HCT116 (cell line): ENCODE measurements at regions not wholly inside any gene's neighbourhood (a gene's known extent, or its start where the extent isn't known, plus 50 kb on each side); places are given as distances from the start of the nearest gene placed in this dataset.

ENCODE experiments used
- ATAC-seq: fragments of 200-7000 bp; cut with Tn5 transposase; 2 replicates; pipeline ENCODE4 v1.9.1; 2020; ENCODE audit warnings: mild to moderate bottlenecking, moderate library complexity
- BruUV-seq: library from RNA; stranded (reverse); fragments of 400-500 nt; replicated peaks from 2 replicates; lab custom pipeline; 2021; lab: Mats Ljungman, UMichigan
- CTCF ChIA-PET: fragments of 300-600 bp; sonication (Branson Sonifier 250); formaldehyde crosslinking; loops from one replicate; lab custom pipeline; 2021; ENCODE audit warnings: antibody characterized with exemption; lab: Charles Lee
- POLR2A ChIA-PET: fragments of 300-600, 350-600 bp; sonication (Branson Sonifier 250); formaldehyde crosslinking; loops from one replicate; lab custom pipeline; 2021; ENCODE audit warnings: antibody characterized with exemption; lab: Charles Lee
- RAD21 ChIA-PET, 2 experiments: fragments of 300-600 bp; sonication (Branson Sonifier 250); formaldehyde crosslinking; loops; one replicate each; lab custom pipeline; 2023; ENCODE audit warnings: low total read pairs in 2 of 2; ENCODE audit not compliant: uncharacterized antibody in 2 of 2, unreplicated experiment in 2 of 2, low non-redundant PET in 1 of 2; lab: Charles Lee
- DNase-seq: peaks from one replicate; pipeline ENCODE4 v3.0.0-alpha.2; 2010; ENCODE audit warnings: low read depth, low spot score
- H2AFZ ChIP-seq: fragments of 200-600 bp; shearing (Covaris generic), sonication (generic); 2 replicates; pipeline ENCODE4 v1.6.1; 2017; ENCODE audit warnings: low read depth, mixed run types, mixed read lengths, antibody characterized with exemption, low read length; ENCODE audit not compliant: poor library complexity, severe bottlenecking
- H3K27ac ChIP-seq: 2 replicates; pipeline ENCODE4 v1.5.1; 2012; ENCODE audit warnings: low read depth, low read length
- H3K27me3 ChIP-seq: fragments of 200-600 bp; sonication (generic); 2 replicates; pipeline ENCODE4 v1.6.1; 2016; ENCODE audit warnings: mixed run types, low read length, mixed read lengths; ENCODE audit not compliant: insufficient read depth
- H3K36me3 ChIP-seq, 2 experiments: fragments of 200-500 bp in 1 of 2; fragments of 200-600 bp in 1 of 2; sonication (Bioruptor generic) in 1 of 2; sonication (generic) in 1 of 2; 2 replicates each; pipeline versions ENCODE4 v1.5.1 to v1.6.1; 2014 to 2016; ENCODE audit warnings: low read length in 2 of 2, inconsistent platforms in 1 of 2, mixed read lengths in 1 of 2, mixed run types in 1 of 2; ENCODE audit not compliant: insufficient read depth in 2 of 2, control insufficient read depth in 1 of 2
- H3K4me1 ChIP-seq, 2 experiments: fragments of 200-600 bp in 1 of 2; sonication (generic) in 1 of 2; 2 replicates each; pipeline versions ENCODE4 v1.5.1 to v1.6.1; 2012 to 2017; ENCODE audit warnings: low read length in 2 of 2, inconsistent platforms in 1 of 2, mild to moderate bottlenecking in 1 of 2, mixed read lengths in 1 of 2, mixed run types in 1 of 2, moderate library complexity in 1 of 2; ENCODE audit not compliant: insufficient read depth in 2 of 2, control insufficient read depth in 1 of 2
- H3K4me2 ChIP-seq: fragments of 200-600 bp; sonication (generic); 2 replicates; pipeline ENCODE4 v1.6.1; 2017; ENCODE audit warnings: mixed run types, low read length, mixed read lengths
- H3K4me3 ChIP-seq, 2 experiments: fragments of 200-600 bp in 1 of 2; sonication (generic) in 1 of 2; replicated peaks in 1 of 2; 2 replicates each; pipeline ENCODE4 v1.5.1; 2011 to 2016; ENCODE audit warnings: low read length in 2 of 2, control low read depth in 1 of 2, low read depth in 1 of 2, mild to moderate bottlenecking in 1 of 2, mixed read lengths in 1 of 2, mixed run types in 1 of 2
- H3K79me2 ChIP-seq: fragments of 200-600 bp; sonication (generic); 2 replicates; pipeline ENCODE4 v1.6.1; 2017; ENCODE audit warnings: mild to moderate bottlenecking, mixed run types, low read length, moderate library complexity, mixed read lengths; ENCODE audit not compliant: insufficient read depth
- H3K9ac ChIP-seq: fragments of 200-600 bp; sonication (generic); 2 replicates; pipeline ENCODE4 v1.6.1; 2016; ENCODE audit warnings: low read length, mixed read lengths
- H3K9me2 ChIP-seq: fragments of 200-600 bp; sonication (generic), shearing (Covaris generic); 2 replicates; pipeline ENCODE4 v1.6.1; 2017; ENCODE audit warnings: mixed run types, mild to moderate bottlenecking, moderate library complexity; ENCODE audit not compliant: insufficient read depth
- H3K9me3 ChIP-seq, 2 experiments: fragments of 200-500 bp in 1 of 2; fragments of 200-600 bp in 1 of 2; sonication (Bioruptor generic) in 1 of 2; sonication (generic) in 1 of 2; 2 replicates each; pipeline ENCODE4 v1.6.1; 2014 to 2017; ENCODE audit warnings: low read length in 2 of 2, mixed read lengths in 2 of 2, inconsistent platforms in 1 of 2, low read depth in 1 of 2, mild to moderate bottlenecking in 1 of 2, mixed run types in 1 of 2, moderate library complexity in 1 of 2; ENCODE audit not compliant: control insufficient read depth in 1 of 2, insufficient read depth in 1 of 2
- H4K20me1 ChIP-seq: fragments of 200-600 bp; sonication (generic), shearing (Covaris generic); 2 replicates; pipeline ENCODE4 v1.6.1; 2017; ENCODE audit warnings: mixed run types, mild to moderate bottlenecking, moderate library complexity; ENCODE audit not compliant: insufficient read depth
- CBX3 ChIP-seq: IDR thresholded peaks from 2 replicates; pipeline ENCODE4 v1.6.1; 2012; ENCODE audit warnings: low read depth
- FOSL1 ChIP-seq: IDR thresholded peaks from 2 replicates; pipeline ENCODE4 v1.6.1; 2012; ENCODE audit warnings: low read depth
- JUND ChIP-seq: IDR thresholded peaks from 2 replicates; pipeline ENCODE4 v1.6.1; 2012
- POLR2A ChIP-seq: IDR thresholded peaks from 2 replicates; pipeline ENCODE4 v1.7.0; 2011; ENCODE audit warnings: borderline replicate concordance; ENCODE audit not compliant: insufficient read depth, insufficient read length; ENCODE audit errors: extremely low read depth
- POLR2AphosphoS5 ChIP-seq: IDR thresholded peaks from 2 replicates; pipeline ENCODE4 v1.6.1; 2011; ENCODE audit warnings: mild to moderate bottlenecking, low read depth, low read length, moderate library complexity
- TCF7L2 ChIP-seq: IDR thresholded peaks from 2 replicates; pipeline ENCODE4 v1.7.0; 2011; ENCODE audit warnings: borderline replicate concordance, inconsistent platforms; ENCODE audit not compliant: insufficient read depth, insufficient read length; ENCODE audit errors: extremely low read depth
- YY1 ChIP-seq: IDR thresholded peaks from 2 replicates; pipeline ENCODE4 v1.6.1; 2011; ENCODE audit warnings: low read length, low read depth, moderate library complexity, mild to moderate bottlenecking; ENCODE audit not compliant: insufficient replicate concordance; ENCODE audit errors: extremely low read depth
- ZFX ChIP-seq: fragments of 450-650 bp; IDR thresholded peaks from 2 replicates; pipeline ENCODE4 v1.6.1; 2017
- intact Hi-C: fragments of 100-400 bp; cut with micrococcal nuclease; formaldehyde crosslinking; loops from 2 replicates; pipeline ENCODE4 v1.10.0; 2022

DNA sequence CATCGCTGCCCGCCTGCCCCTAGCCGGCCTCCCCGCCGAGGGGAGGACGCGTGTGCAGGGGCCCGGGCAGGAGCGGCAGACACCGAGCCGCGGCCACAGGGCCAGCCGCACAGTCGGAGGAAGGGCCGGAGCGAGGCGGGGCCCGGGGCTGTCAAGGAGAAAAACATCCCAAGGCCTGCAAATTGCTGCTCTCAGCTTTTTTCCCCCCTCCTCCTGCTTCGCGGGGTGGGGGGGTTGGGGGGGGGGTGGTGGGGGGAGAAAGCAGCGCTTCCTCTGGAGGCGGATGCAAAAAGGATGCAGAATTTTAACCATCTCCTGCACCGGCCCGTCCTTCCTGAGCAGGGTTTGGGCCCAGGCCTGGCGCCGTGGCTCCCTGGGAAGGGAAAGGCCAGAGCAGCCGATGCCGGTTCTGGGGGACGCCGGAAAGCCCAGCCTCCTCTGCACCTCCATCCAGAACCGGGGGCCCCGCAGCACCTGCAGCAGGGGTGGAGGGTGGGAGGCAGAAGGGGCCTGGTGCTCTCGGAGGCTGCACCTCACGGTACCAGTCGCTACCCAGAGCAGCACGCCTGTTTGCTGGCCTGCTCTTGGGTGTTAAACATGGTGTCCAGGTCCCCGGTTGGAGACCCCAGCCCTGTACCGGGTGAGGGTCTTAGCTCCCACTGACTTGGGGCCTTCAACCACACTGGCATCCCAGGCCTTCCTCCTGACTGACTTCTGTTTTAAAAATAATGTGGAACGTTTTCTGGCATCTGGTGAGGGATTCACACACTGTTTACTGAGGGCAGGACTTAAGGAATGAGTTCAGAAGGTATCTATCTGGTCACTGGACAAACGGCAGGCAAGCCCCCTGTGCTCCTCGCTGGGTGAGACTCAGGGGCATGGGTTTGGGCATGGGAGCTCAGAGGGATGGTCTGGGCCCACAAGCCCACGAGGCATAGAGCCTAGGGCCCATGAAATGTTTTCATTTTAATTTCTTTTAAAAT lies 77.4 kb upstream of the WNT7B start:
- H3K9me3 ChIP-seq = no peaks in the 10 kb centered on the region
- TF ChIP-seq ZFX (peak; percentile 90), POLR2AphosphoS5 (no peak), POLR2A (peak; percentile 11)
- TF ChIP-seq, all 23 proteins: peak for 2
- Histone ChIP-seq H3K9me2 (no peaks in the 10 kb centered on the region), H3K27me3 (no peaks in the 10 kb centered on the region), H3K27ac (peak overlapping the region; percentile 85), H3K79me2 (peaks cover 54% of the 10 kb centered on the region), H3K4me1 (peaks cover 19 to 27% of the 10 kb centered on the region in 2 experiments), H3K36me3 (no peaks in the 10 kb centered on the region), H3K9ac (peak overlapping the region; percentile 89), H3K4me2 (peak overlapping the region; percentile 97), H4K20me1 (no peaks in the 10 kb centered on the region), H3K4me3 (peak overlapping the region; percentile 70 to 78), H2AFZ (no peak overlapping the region)
- ChIA-PET POLR2A (interaction anchor here (0.7 to 2.3 kb wide), 5 partner anchors 10 to 41 kb away, joined by 3 to 9 read pairs (median 5); no protein-coding TSS in a partner anchor), CTCF (interaction anchor here (1.0 to 1.8 kb wide), 5 partner anchors 13 to 62 kb away, joined by 3 to 4 read pairs (median 3); no protein-coding TSS in a partner anchor), RAD21 (interaction anchor here in 1 of 2 experiments (1.1 kb wide), 1 partner anchor 47 kb away, joined by 3 read pairs; no protein-coding TSS in a partner anchor)
- intact Hi-C loops = no loop called here
- ATAC-seq (peak; percentile 56), DNase-seq (no peak)
- no TSS peak for BruUV-seq

DNA sequence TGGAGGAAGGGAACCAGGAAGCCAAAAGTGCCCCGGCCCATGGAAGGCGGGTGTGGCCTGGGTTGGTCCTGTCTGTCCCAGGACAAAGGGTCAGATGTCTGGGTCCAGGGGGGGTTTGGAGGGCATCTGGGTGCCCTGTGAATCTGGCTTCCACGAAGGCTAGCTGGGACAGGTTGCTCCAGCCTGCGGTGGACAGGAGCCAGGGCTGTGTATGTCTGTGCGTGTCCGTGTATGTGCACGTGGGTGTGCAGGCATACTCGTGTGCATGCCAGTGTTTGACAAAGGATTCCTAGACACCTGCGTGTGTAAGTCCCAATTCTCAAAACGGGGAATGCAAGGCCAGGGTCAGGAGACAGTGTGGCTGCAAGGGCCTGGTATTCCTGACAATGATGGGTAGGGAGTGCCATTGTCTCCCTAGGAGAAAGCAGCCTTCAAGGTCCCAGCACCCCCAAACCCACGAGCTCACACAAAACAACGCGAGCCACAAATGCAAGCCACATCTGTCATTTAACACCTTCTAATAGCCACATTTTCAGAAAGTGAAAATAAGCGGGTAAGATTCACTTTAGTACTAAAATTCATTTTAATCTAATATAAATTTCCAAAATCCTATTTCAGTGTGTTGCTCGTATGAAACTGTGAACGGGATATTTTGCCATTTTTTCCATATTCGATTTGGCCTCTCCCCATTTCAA lies 78.4 kb upstream of the WNT7B start:
- H3K36me3 ChIP-seq = no peaks in the 10 kb centered on the region
- no peaks in the 10 kb centered on the region for H3K9me2 ChIP-seq
- CTCF ChIA-PET = no interaction called here
- TSS peak; percentile 23 for BruUV-seq
- no peaks in the 10 kb centered on the region for H4K20me1 ChIP-seq
- no peaks in the 10 kb centered on the region for H3K27me3 ChIP-seq
- H3K27ac ChIP-seq = peak overlapping the region; percentile 85
- no peak for ATAC-seq
- H3K79me2 ChIP-seq = peaks cover 58% of the 10 kb centered on the region
- RAD21 ChIA-PET = no interaction called here
- H3K9me3 ChIP-seq = no peaks in the 10 kb centered on the region
- no peak for DNase-seq
- POLR2A ChIA-PET = interaction anchor here (2.1 to 2.3 kb wide), 2 partner anchors 9 to 14 kb away, joined by 5 to 9 read pairs; no protein-coding TSS in a partner anchor
- peak overlapping the region; percentile 89 for H3K9ac ChIP-seq
- H3K4me3 ChIP-seq = peak overlapping the region; percentile 70 to 78
- TF ChIP-seq JUND (no peak), TCF7L2 (no peak), FOSL1 (no peak), YY1 (no peak), CBX3 (no peak)
- peak overlapping the region; percentile 97 for H3K4me2 ChIP-seq
- intact Hi-C loops = no loop called here
- H3K4me1 ChIP-seq = peaks cover 19 to 27% of the 10 kb centered on the region in 2 experiments
- no peak overlapping the region for H2AFZ ChIP-seq
